ENCODE measurements at regions not wholly inside any gene's neighbourhood (a gene's known extent, or its start where the extent isn't known, plus 50 kb on each side); places are given as distances from the start of the nearest gene placed in this dataset.
"Not testable (repeated sequence)": the region's sequence is repeated elsewhere in the genome, so short reads cannot be mapped to it uniquely, and the experiment has no call there.

DNA sequence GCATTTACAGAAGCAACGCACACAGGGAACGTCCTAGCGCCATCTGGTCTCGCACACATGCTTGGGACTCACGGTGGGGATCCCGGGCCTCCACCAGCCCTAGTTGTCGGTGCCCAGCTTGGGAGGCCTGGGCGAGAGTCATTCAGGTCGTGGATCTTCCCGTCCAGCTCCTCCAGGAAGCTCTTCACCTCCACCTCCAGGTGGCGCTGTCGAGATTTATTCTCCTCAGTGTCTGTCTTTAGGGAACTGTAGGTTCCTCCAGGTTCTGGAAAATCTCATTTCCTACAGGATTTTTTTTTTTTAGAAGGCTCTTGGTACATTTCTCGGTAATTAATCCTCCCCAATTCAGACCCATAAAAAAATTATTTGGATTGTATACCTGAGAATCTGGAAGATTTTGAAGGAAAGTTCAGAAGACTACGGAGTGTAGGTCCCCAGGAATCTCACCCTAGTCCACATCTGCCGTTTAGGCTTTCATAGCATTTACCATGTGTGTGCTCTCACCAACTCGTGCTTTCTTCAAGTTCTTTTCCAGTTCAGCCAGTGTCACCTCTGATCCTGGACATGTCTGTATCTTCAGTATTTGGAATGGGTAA is 910.0 kb downstream of the TMEM121 start:
- intact Hi-C loops (cut with DNase I) = no loop called here

DNA sequence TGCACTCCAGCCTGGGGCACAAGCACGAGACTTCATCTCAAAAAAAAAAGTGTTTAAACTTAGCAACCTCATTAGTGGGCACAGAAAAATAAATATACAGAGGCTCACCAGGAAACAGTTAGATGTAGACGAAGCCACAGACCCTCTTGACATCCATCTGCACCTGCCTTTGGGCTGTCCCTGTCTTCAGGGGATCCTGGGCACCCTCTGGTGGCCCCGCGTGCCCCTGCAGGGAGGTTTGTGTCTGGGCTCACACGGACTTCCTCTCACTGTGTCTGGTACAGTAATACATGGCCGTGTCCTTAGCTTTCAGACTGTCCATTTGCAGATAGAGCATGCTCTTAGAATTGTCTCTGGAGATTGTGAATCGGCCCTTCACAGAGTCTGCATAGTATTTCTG is 916.5 kb downstream of the TMEM121 start:
- WGBS, 2 donors = 36 to 41% methylated on average over 7 of the region's 7 CpGs
- Histone ChIP-seq H3K27me3 (no peaks in the 10 kb centered on the region), H3K4me3 (replicated peaks in 1 of 3) (no peak overlapping the region), H3K9me3 (no peaks in the 10 kb centered on the region), H3K36me3 (no peaks in the 10 kb centered on the region), H3K27ac (no peak overlapping the region), H3K4me1 (no peaks in the 10 kb centered on the region)
- intact Hi-C loops (cut with DNase I) = no loop called here
- no peak for TF ChIP-seq POLR2A (IDR thresholded peaks at IDR 0.05)
- TF ChIP-seq, protein P1, sequence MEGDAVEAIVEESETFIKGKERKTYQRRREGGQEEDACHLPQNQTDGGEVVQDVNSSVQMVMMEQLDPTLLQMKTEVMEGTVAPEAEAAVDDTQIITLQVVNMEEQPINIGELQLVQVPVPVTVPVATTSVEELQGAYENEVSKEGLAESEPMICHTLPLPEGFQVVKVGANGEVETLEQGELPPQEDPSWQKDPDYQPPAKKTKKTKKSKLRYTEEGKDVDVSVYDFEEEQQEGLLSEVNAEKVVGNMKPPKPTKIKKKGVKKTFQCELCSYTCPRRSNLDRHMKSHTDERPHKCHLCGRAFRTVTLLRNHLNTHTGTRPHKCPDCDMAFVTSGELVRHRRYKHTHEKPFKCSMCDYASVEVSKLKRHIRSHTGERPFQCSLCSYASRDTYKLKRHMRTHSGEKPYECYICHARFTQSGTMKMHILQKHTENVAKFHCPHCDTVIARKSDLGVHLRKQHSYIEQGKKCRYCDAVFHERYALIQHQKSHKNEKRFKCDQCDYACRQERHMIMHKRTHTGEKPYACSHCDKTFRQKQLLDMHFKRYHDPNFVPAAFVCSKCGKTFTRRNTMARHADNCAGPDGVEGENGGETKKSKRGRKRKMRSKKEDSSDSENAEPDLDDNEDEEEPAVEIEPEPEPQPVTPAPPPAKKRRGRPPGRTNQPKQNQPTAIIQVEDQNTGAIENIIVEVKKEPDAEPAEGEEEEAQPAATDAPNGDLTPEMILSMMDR (IDR thresholded peaks at IDR 0.05) = no peak
- no peak for DNase-seq

More for the DNA sequence above, 910.0 kb downstream of the TMEM121 start:
- DNase-seq = peak in 1 of 2 donors; percentile 9
- TF ChIP-seq POLR2A (IDR thresholded peaks at IDR 0.05) = no peak
- TF ChIP-seq, protein P1 (IDR thresholded peaks at IDR 0.05) = peak in 1 of 6 experiments; percentile 19
- WGBS, 2 donors = 47 to 57% methylated on average over 14 to 16 of the region's 16 CpGs
- H3K9me3 ChIP-seq = no peaks in the 10 kb centered on the region
- H3K36me3 ChIP-seq = no peaks in the 10 kb centered on the region
- no peak overlapping the region for H3K4me3 ChIP-seq (replicated peaks in 1 of 3)
- no peaks in the 10 kb centered on the region for H3K27me3 ChIP-seq
- H3K27ac ChIP-seq = no peak overlapping the region
- no peaks in the 10 kb centered on the region for H3K4me1 ChIP-seq

DNA sequence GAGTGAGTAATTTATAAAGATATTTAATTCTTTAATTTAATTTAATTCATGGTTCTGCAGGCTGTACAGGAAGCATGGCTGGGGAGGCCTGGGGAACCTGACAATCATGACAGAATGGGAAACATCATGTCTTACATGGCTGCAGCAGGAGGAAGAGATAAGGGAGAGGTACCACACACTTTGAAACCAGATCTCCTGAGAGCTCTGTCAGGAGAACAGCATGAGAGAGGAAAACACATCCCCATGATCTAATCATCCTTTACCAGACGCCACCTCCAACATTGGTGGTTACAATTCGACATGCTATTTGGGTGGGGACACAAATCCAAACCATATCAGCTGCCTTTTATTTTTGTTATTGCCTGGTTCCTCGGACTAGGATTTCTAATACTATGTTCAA is 928.6 kb downstream of the TMEM121 start:
- intact Hi-C loops (cut with DNase I) = no loop called here
- Histone ChIP-seq H3K9me3 (no peaks in the 10 kb centered on the region), H3K4me3 (replicated peaks in 1 of 3) (no peak overlapping the region), H3K4me1 (no peaks in the 10 kb centered on the region), H3K27me3 (no peaks in the 10 kb centered on the region), H3K36me3 (no peaks in the 10 kb centered on the region), H3K27ac (no peak overlapping the region)
- TF ChIP-seq POLR2A (IDR thresholded peaks at IDR 0.05) = no peak
- TF ChIP-seq, protein P1 (IDR thresholded peaks at IDR 0.05) = no peak
- no peak for DNase-seq
- 26 to 31% methylated on average over 3 of the region's 3 CpGs for WGBS, 2 donors

DNA sequence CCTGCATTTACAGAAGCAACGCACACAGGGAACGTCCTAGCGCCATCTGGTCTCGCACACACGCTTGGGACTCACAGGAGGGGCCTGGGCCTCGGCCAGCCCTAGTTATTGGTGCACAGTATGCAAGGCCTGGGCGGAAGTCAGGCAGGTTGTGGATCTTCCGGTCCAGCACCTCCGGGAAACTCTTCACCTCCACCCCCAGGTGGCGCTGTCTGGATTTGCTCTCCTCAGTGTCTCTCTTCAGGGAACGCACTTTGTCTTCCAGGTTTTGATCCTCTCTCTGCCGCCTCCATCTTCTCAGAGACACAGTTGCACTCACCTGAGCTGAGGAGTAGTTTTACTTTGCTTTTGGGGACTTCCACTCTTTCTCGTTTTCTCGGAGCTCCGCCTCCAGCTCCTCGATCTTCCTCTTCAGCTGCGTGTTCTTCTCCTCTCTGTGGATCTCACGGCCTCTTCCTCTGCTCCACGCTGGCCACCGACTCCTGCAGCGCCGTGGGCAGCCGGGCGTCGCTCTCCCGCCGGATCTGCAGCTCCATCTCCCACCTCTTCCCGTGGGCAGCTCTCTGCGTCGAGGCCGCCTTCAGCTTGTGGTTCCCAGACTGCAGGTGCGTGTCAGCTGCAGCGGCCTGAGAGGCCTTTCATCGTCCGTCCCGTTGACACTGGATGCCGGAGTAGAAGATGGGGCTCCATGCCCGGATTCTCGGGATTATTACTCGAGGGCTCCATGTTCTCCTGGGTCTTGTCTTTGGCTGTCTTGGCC is 933.8 kb downstream of the TMEM121 start:
- intact Hi-C loops (cut with DNase I) = no loop called here
- WGBS, 2 donors = 83 to 85% methylated on average over 37 to 40 of the region's 40 CpGs
- Histone ChIP-seq H3K9me3 (no peaks in the 10 kb centered on the region), H3K36me3 (no peaks in the 10 kb centered on the region), H3K27me3 (no peaks in the 10 kb centered on the region), H3K27ac (no peak overlapping the region), H3K4me1 (no peaks in the 10 kb centered on the region), H3K4me3 (replicated peaks in 1 of 3) (no peak overlapping the region)
- DNase-seq = no peak
- no peak for TF ChIP-seq POLR2A (IDR thresholded peaks at IDR 0.05)
- TF ChIP-seq, protein P1 (IDR thresholded peaks at IDR 0.05) = no peak

DNA sequence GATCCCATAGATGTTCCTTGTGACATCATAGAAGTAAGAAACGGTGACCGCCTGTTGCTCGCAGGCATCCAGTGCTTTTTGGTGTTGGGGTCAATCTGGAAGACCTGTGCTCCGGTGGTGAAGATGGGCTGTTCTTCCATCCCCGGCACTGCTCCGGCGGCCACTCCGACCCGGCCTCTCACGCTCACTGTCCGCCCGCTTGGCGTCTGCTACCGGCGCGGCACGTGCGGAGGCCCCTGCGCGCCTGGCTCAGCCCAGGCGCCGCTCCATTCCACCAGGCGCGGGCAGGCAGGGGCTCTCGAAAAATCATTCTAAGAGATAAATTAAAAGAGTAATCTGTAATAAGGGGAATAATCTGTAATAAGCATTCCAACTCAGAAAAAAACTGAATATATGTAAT is 934.5 kb downstream of the TMEM121 start:
- no peaks in the 10 kb centered on the region for H3K9me3 ChIP-seq
- no peak overlapping the region for H3K27ac ChIP-seq
- intact Hi-C loops (cut with DNase I) = no loop called here
- H3K27me3 ChIP-seq = no peaks in the 10 kb centered on the region
- WGBS, 2 donors = 89 to 91% methylated on average over 25 of the region's 25 CpGs
- no peaks in the 10 kb centered on the region for H3K4me1 ChIP-seq
- TF ChIP-seq, protein P1 (IDR thresholded peaks at IDR 0.05) = no peak
- TF ChIP-seq POLR2A (IDR thresholded peaks at IDR 0.05) = no peak
- H3K36me3 ChIP-seq = no peaks in the 10 kb centered on the region
- no peak for DNase-seq
- H3K4me3 ChIP-seq (replicated peaks in 1 of 3) = no peak overlapping the region

DNA sequence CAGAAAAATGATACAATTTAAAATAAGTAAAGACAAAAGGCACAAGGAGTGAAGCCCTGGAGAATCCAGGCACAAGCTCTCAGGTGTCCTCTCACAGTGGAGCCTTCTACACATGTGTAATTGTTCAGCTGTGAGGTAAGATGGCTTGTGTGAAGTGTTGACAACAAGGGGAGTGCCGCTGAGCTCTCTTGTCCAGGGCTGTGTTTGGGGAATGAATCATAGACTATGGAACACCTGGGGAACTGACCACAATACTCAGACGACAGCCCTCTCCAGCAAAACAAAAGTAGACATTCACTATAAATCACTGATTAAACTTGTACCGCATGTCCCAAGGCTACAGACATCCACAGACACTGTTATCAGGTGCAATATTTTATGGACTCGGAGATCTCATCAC is 940.1 kb downstream of the TMEM121 start:
- H3K27ac ChIP-seq; intact Hi-C loops (cut with DNase I); H3K36me3 ChIP-seq; H3K9me3 ChIP-seq; H3K4me3 ChIP-seq (replicated peaks in 1 of 3); DNase-seq; H3K4me1 ChIP-seq; H3K27me3 ChIP-seq: not testable (repeated sequence)
- 59 to 74% methylated on average over 4 of the region's 4 CpGs for WGBS, 2 donors

DNA sequence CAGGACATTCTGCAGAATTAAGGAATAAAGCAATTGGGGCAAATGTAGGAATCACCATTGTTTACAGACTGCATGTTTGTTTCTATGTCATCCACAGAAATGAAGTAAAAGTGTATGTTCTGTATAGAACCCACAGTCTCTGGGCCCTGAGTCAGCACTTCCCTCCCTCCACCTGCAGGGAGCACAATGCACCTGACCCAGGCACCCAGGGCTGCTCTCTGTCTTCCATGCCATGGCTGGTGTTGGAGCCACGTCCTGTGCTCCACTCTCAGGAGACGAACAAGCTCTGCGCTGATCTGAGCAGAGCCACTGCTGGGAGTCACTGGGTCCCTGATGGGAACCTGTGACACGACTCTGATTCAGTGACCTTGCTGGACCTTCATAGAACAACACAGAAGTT is 942.5 kb downstream of the TMEM121 start:
- H3K9me3 ChIP-seq; H3K4me1 ChIP-seq; H3K36me3 ChIP-seq; DNase-seq; H3K4me3 ChIP-seq (replicated peaks in 1 of 3); H3K27me3 ChIP-seq; intact Hi-C loops (cut with DNase I); H3K27ac ChIP-seq: not testable (repeated sequence)
- 53 to 57% methylated on average over 4 of the region's 4 CpGs for WGBS, 2 donors

DNA sequence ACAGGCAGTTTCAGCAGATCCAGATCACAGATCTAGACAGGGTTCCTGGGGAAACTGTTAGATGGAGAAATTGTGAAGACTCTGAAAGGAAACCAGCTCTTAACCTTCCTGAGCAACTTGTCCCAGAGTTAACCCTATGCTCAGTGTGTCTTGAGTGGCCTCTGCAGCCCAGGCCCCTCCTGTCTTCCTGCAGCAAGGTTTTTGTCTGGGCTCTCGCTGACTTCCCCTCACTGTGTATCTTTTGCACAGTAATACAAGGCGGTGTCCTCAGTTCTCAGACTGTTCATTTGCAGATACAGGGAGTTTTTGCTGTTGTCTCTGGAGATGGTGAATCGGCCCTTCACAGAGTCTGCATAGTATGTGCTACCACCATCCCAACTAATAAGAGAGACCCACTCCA is 943.6 kb downstream of the TMEM121 start:
- intact Hi-C loops (cut with DNase I); H3K36me3 ChIP-seq; H3K9me3 ChIP-seq; H3K4me1 ChIP-seq; DNase-seq; H3K27me3 ChIP-seq; H3K4me3 ChIP-seq (replicated peaks in 1 of 3); H3K27ac ChIP-seq: not testable (repeated sequence)
- WGBS, 2 donors = 49 to 79% methylated on average over 3 of the region's 3 CpGs
